A549 (cell line): ENCODE measurements at regions not wholly inside any gene's neighbourhood (a gene's known extent, or its start where the extent isn't known, plus 50 kb on each side); places are given as distances from the start of the nearest gene placed in this dataset.
A peak's percentile ranks its signal among the peaks of the same experiment; 100 is the strongest.

Experiments
- ATAC-seq, 2 experiments: fragments of 200-7000 bp in 1 of 2; fragments of >200 bp in 1 of 2; cut with Nextera tagmentation in 1 of 2; cut with Tn5 transposase in 1 of 2; 3 replicates each; pipeline versions ENCODE4 v1.8.0 to v1.9.1; 2018 to 2020; ENCODE audit warnings: mild to moderate bottlenecking in 1 of 2, moderate library complexity in 1 of 2
- CTCF ChIA-PET: fragments of 300-600 bp; sonication (Branson Sonifier 250); formaldehyde crosslinking; extraction: SDS; loops from one replicate; lab custom pipeline; 2021; ENCODE audit warnings: antibody characterized with exemption, inconsistent platforms; lab: Yijun Ruan, JAX
- POLR2A ChIA-PET: fragments of 350-600 bp; formaldehyde crosslinking; extraction: SDS; loops from one replicate; lab custom pipeline; 2021; ENCODE audit warnings: antibody characterized with exemption, inconsistent platforms; lab: Yijun Ruan, JAX
- DNase-seq, 2 experiments: peaks; one replicate each; pipeline versions ENCODE4 v3.0.0 to v3.0.0-alpha.2; 2011 to 2016; ENCODE audit warnings: low read depth in 1 of 2, low spot score in 1 of 2
- FAIRE-seq: peaks from 2 replicates; lab custom pipeline; 2011; peaks lifted over from hg19 to GRCh38; lab: Jason Lieb, UNC
- H3K27ac ChIP-seq, 2 experiments: fragments of >200 bp; sonication (Bioruptor Twin); formaldehyde crosslinking; 3 replicates each; pipeline ENCODE4 v1.5.1; 2016 to 2017
- H3K4me1 ChIP-seq: fragments of >200 bp; sonication (Bioruptor Twin); formaldehyde crosslinking; 3 replicates; pipeline ENCODE4 v1.6.1; 2016
- H3K4me2 ChIP-seq: fragments of >200 bp; sonication (Bioruptor Twin); formaldehyde crosslinking; 3 replicates; pipeline ENCODE4 v1.6.1; 2016
- H3K4me3 ChIP-seq: fragments of >200 bp; sonication (Bioruptor Twin); formaldehyde crosslinking; 3 replicates; pipeline ENCODE4 v1.5.1; 2016
- H3K9me3 ChIP-seq: fragments of >200 bp; sonication (Bioruptor Twin); formaldehyde crosslinking; 3 replicates; pipeline ENCODE4 v1.6.1; 2016
- BHLHE40 ChIP-seq: IDR thresholded peaks from 2 replicates; pipeline ENCODE4 v1.6.1; 2012; ENCODE audit warnings: low read depth, low read length, inconsistent platforms
- CBX8 ChIP-seq: fragments of 200-600 bp; sonication (generic); IDR thresholded peaks from 2 replicates; pipeline ENCODE4 v1.6.1; 2016
- CHD4 ChIP-seq: fragments of 200-600 bp; sonication (generic); IDR thresholded peaks from 2 replicates; pipeline ENCODE4 v1.6.1; 2016; ENCODE audit warnings: antibody characterized with exemption, mild to moderate bottlenecking, borderline replicate concordance
- EHF ChIP-seq: fragments of 250-450 bp; sonication (Bioruptor Pico); IDR thresholded peaks from 2 replicates; pipeline ENCODE4 v1.5.0; 2020; ENCODE audit warnings: mild to moderate bottlenecking
- ESRRA ChIP-seq: fragments of 150-350 bp; IDR thresholded peaks from 2 replicates; pipeline ENCODE4 v1.6.1; 2014; ENCODE audit warnings: mild to moderate bottlenecking, low read length, borderline replicate concordance
- FOSB ChIP-seq: fragments of 250-450 bp; sonication (Bioruptor Pico); IDR thresholded peaks from 2 replicates; pipeline ENCODE4 v1.5.0; 2020; ENCODE audit warnings: mild to moderate bottlenecking, moderate library complexity
- FOSL2 ChIP-seq, 2 experiments: fragments of 450-650 bp in 1 of 2; fragments of >200 bp in 1 of 2; sonication (Bioruptor Twin) in 1 of 2; formaldehyde crosslinking; IDR thresholded peaks; 2 replicates each; pipeline versions ENCODE4 v1.5.0 to v1.6.1; 2016 to 2020; ENCODE audit warnings: mild to moderate bottlenecking in 1 of 2, moderate library complexity in 1 of 2
- HDAC2 ChIP-seq: fragments of 200-600 bp; sonication (generic); IDR thresholded peaks from 2 replicates; pipeline ENCODE4 v1.6.1; 2016
- HEYL ChIP-seq: fragments of 250-450 bp; sonication (Bioruptor Pico); IDR thresholded peaks from 2 replicates; pipeline ENCODE4 v1.8.0; 2021; ENCODE audit warnings: mild to moderate bottlenecking, moderate library complexity
- HOXB5 ChIP-seq: fragments of 250-450 bp; sonication (Bioruptor Pico); IDR thresholded peaks from 2 replicates; pipeline ENCODE4 v1.5.0; 2020; ENCODE audit warnings: mild to moderate bottlenecking, moderate library complexity
- JUNB ChIP-seq: fragments of >200 bp; sonication (Bioruptor Twin); formaldehyde crosslinking; IDR thresholded peaks from 2 replicates; pipeline ENCODE4 v1.6.1; 2016
- KDM5A ChIP-seq: fragments of 200-600 bp; sonication (generic); IDR thresholded peaks from 2 replicates; pipeline ENCODE4 v1.6.1; 2016; ENCODE audit warnings: antibody characterized with exemption, mild to moderate bottlenecking
- MAFK ChIP-seq: fragments of 450-650 bp; IDR thresholded peaks from 2 replicates; pipeline ENCODE4 v1.6.1; 2014; ENCODE audit not compliant: partially characterized antibody
- MAZ ChIP-seq: fragments of 150-350 bp; IDR thresholded peaks from 2 replicates; pipeline ENCODE4 v1.6.1; 2014; ENCODE audit warnings: antibody characterized with exemption, low read depth, low read length, borderline replicate concordance
- MYC ChIP-seq: IDR thresholded peaks from 2 replicates; pipeline ENCODE4 v1.6.1; 2012; ENCODE audit warnings: mild to moderate bottlenecking, inconsistent platforms, low read length, improper control_type of control experiment, borderline replicate concordance
- NR3C1 ChIP-seq: fragments of >200 bp; sonication (Bioruptor Twin); formaldehyde crosslinking; IDR thresholded peaks from 3 replicates; pipeline ENCODE4 v1.6.1; 2017
- RARB ChIP-seq: fragments of 250-450 bp; sonication (Bioruptor Pico); IDR thresholded peaks from 2 replicates; pipeline ENCODE4 v1.8.0; 2021; ENCODE audit warnings: mild to moderate bottlenecking, moderate library complexity
- SREBF2 ChIP-seq: fragments of 450-650 bp; IDR thresholded peaks from 2 replicates; pipeline ENCODE4 v1.6.1; 2014; ENCODE audit warnings: mild to moderate bottlenecking, moderate library complexity
- TP53 ChIP-seq: fragments of 250-450 bp; sonication (Bioruptor Pico); IDR thresholded peaks from 2 replicates; pipeline ENCODE4 v1.5.0; 2021; ENCODE audit warnings: mild to moderate bottlenecking, moderate library complexity
- ZNF302 ChIP-seq: fragments of 250-450 bp; sonication (Bioruptor Pico); IDR thresholded peaks from 2 replicates; pipeline ENCODE4 v1.9.0; 2021; ENCODE audit warnings: inconsistent platforms, mild to moderate bottlenecking, moderate library complexity
- ZSCAN20 ChIP-seq: fragments of 250-450 bp; sonication (Bioruptor Pico); IDR thresholded peaks from 2 replicates; pipeline ENCODE4 v1.8.0; 2022; ENCODE audit warnings: mild to moderate bottlenecking, moderate library complexity
- WGBS: methylation state at CpG from one replicate; pipeline ENCODE4 v1.1.6; 2017; ENCODE audit errors: missing lambda C conversion rate; 5-methylcytosine and 5-hydroxymethylcytosine counted together
- TF ChIP-seq, protein P1 (sequence below): fragments of 200-600 bp; sonication (generic); IDR thresholded peaks from 2 replicates; pipeline ENCODE4 v1.6.1; 2016; ENCODE audit warnings: antibody characterized with exemption, mild to moderate bottlenecking, moderate library complexity
- TF ChIP-seq, protein P2 (sequence below): fragments of 250-450 bp; sonication (Bioruptor Pico); IDR thresholded peaks from 2 replicates; pipeline ENCODE4 v1.5.0; 2021; ENCODE audit warnings: mild to moderate bottlenecking, moderate library complexity, borderline replicate concordance
- TF ChIP-seq, protein P3 (sequence below): IDR thresholded peaks from 2 replicates; pipeline ENCODE4 v1.6.1; 2012; ENCODE audit warnings: low read depth, borderline replicate concordance
- TF ChIP-seq, protein P4 (sequence below): fragments of >200 bp; sonication (Bioruptor Twin); formaldehyde crosslinking; IDR thresholded peaks from 3 replicates; pipeline ENCODE4 v1.6.1; 2016

DNA sequence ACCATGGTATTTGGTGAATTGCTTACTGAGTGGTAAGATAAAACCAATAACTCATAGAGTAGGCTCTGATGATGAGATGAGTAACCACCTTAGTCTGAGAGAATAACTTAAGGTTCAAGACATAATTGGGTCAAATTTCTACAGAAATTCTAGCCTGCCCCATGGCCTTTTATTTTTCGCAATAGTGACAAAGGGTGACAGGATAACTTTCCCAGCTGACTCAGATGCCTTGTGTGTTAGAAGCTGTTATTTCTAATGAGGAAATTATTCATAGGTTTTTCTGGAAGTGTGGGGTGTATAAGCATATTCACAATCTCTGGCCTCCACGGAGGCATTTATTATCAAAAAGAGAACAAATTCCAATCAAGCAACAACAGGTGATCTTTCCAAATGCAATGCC, 159.0 kb downstream of the NUP35 start (continued):
- TF ChIP-seq, protein P1, sequence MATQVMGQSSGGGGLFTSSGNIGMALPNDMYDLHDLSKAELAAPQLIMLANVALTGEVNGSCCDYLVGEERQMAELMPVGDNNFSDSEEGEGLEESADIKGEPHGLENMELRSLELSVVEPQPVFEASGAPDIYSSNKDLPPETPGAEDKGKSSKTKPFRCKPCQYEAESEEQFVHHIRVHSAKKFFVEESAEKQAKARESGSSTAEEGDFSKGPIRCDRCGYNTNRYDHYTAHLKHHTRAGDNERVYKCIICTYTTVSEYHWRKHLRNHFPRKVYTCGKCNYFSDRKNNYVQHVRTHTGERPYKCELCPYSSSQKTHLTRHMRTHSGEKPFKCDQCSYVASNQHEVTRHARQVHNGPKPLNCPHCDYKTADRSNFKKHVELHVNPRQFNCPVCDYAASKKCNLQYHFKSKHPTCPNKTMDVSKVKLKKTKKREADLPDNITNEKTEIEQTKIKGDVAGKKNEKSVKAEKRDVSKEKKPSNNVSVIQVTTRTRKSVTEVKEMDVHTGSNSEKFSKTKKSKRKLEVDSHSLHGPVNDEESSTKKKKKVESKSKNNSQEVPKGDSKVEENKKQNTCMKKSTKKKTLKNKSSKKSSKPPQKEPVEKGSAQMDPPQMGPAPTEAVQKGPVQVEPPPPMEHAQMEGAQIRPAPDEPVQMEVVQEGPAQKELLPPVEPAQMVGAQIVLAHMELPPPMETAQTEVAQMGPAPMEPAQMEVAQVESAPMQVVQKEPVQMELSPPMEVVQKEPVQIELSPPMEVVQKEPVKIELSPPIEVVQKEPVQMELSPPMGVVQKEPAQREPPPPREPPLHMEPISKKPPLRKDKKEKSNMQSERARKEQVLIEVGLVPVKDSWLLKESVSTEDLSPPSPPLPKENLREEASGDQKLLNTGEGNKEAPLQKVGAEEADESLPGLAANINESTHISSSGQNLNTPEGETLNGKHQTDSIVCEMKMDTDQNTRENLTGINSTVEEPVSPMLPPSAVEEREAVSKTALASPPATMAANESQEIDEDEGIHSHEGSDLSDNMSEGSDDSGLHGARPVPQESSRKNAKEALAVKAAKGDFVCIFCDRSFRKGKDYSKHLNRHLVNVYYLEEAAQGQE = no peak
- TF ChIP-seq MYC (no peak), MAFK (no peak)
- TF ChIP-seq, all 56 proteins: peak for 0

DNA sequence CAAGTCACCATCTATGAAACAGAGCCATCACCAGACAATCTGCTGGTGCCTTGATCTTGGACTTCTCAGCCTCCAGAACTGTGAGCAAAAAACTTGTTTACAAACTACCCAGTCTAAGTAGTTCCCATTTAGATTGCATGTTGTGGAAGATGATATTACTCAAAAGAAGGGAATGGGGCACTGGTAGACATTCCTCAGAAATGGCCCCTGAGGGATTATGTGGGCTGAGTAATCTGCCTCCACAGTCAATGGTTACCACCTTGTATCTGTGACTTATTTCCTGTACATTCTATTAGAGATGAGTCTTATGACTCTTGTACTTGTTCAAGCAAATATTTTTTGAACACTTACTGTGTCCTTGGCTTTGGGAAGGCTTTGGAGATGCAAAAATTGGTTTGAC, 160.4 kb downstream of the NUP35 start:
- Histone ChIP-seq H3K4me2 (no peak overlapping the region), H3K4me3 (no peak overlapping the region), H3K27ac (no peak overlapping the region), H3K4me1 (0 out of 3 replicates have a peak, but pooled peaks cover 5% of the 10 kb centered on the region), H3K9me3 (no peaks in the 10 kb centered on the region)
- POLR2A ChIA-PET = no interaction called here
- DNase-seq (peak in 1 of 2 experiments; percentile 20), FAIRE-seq (no peak), ATAC-seq (peak; percentile 62 to 76)
- CTCF ChIA-PET = no interaction called here
- TF ChIP-seq HOXB5 (CRISPR knock-in tag) = no peak
- TF ChIP-seq CBX8 = no peak
- TF ChIP-seq JUNB = 0 out of 2 replicates have a peak, but pooled peaks have one; percentile 15
- TF ChIP-seq SREBF2 = no peak
- no peak for TF ChIP-seq HDAC2
- TF ChIP-seq FOSL2 (IDR thresholded peaks at IDR 0.05) = no peak
- no peak for TF ChIP-seq FOSL2 (CRISPR knock-in tag; IDR thresholded peaks at IDR 0.05)
- TF ChIP-seq CHD4 = no peak

DNA sequence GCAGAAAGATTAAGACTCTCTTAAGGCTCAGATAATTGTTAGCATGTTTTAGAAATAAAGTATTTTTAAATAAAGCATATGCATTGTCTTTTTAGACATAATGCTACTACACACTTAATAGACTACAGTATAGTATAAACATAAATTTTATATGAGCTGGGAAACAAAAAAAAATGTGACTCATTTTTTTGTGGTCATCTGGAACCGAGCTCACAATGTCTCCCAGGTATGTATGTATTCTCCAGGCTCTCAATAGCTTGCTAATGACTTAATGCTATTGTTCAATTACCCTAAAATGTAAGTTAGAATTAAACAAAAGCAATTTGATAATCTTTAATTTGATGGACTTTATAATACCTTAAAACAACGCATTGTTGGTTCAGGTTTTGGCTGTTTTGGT, 167.2 kb downstream of the NUP35 start:
- CTCF ChIA-PET = no interaction called here

DNA sequence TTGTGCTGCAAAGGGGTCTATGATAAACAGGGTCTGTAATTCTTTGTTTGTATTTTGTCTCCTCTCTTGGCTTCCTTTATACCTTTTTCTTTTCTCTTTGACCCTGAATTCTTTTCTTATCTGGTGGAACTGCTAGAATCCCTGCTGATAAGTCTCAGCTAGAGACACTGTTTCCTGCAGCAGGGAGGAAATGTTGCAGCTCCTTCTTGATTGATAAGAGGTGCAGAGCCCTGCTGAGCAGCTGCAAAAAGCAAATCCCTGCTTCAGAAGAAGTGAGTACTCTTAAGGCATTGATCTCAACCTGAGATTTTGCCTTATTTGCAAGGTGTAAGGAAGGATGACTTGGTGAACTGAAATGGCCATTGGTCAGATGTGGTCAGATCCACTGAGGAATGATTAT, 167.8 kb downstream of the NUP35 start:
- ChIA-PET CTCF (no interaction called here), POLR2A (no interaction called here)
- Histone ChIP-seq H3K9me3 (no peaks in the 10 kb centered on the region), H3K4me2 (no peak overlapping the region), H3K4me1 (no peaks in the 10 kb centered on the region), H3K4me3 (no peak overlapping the region), H3K27ac (no peak overlapping the region)
- DNase-seq = no peak
- no peak for ATAC-seq
- TF ChIP-seq NR3C1 (no peak), EHF (CRISPR knock-in tag) (no peak), ZSCAN20 (CRISPR knock-in tag) (no peak), HDAC2 (no peak), MAFK (no peak), KDM5A (no peak), TP53 (CRISPR knock-in tag) (no peak), ZNF302 (CRISPR knock-in tag) (no peak)
- TF ChIP-seq, protein P2, sequence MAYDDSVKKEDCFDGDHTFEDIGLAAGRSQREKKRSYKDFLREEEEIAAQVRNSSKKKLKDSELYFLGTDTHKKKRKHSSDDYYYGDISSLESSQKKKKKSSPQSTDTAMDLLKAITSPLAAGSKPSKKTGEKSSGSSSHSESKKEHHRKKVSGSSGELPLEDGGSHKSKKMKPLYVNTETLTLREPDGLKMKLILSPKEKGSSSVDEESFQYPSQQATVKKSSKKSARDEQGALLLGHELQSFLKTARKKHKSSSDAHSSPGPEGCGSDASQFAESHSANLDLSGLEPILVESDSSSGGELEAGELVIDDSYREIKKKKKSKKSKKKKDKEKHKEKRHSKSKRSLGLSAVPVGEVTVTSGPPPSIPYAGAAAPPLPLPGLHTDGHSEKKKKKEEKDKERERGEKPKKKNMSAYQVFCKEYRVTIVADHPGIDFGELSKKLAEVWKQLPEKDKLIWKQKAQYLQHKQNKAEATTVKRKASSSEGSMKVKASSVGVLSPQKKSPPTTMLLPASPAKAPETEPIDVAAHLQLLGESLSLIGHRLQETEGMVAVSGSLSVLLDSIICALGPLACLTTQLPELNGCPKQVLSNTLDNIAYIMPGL (CRISPR knock-in tag) = no peak
- FAIRE-seq = no peak

More for the DNA sequence above, 167.2 kb downstream of the NUP35 start:
- Histone ChIP-seq H3K27ac (no peak overlapping the region), H3K9me3 (no peaks in the 10 kb centered on the region), H3K4me2 (no peak overlapping the region), H3K4me1 (0 out of 3 replicates have a peak, but pooled peaks cover 4% of the 10 kb centered on the region), H3K4me3 (no peak overlapping the region)
- POLR2A ChIA-PET = no interaction called here
- no peak for TF ChIP-seq RARB
- no peak for TF ChIP-seq CBX8
- TF ChIP-seq ZSCAN20 (CRISPR knock-in tag) = no peak
- TF ChIP-seq BHLHE40 = no peak
- TF ChIP-seq, protein P3, sequence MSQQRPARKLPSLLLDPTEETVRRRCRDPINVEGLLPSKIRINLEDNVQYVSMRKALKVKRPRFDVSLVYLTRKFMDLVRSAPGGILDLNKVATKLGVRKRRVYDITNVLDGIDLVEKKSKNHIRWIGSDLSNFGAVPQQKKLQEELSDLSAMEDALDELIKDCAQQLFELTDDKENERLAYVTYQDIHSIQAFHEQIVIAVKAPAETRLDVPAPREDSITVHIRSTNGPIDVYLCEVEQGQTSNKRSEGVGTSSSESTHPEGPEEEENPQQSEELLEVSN = no peak
- no peak for TF ChIP-seq MAZ
- TF ChIP-seq ESRRA = no peak
- no peak for TF ChIP-seq HEYL
- TF ChIP-seq ZNF302 (CRISPR knock-in tag) = no peak
- no peak for TF ChIP-seq FOSB (CRISPR knock-in tag)
- TF ChIP-seq, protein P4, sequence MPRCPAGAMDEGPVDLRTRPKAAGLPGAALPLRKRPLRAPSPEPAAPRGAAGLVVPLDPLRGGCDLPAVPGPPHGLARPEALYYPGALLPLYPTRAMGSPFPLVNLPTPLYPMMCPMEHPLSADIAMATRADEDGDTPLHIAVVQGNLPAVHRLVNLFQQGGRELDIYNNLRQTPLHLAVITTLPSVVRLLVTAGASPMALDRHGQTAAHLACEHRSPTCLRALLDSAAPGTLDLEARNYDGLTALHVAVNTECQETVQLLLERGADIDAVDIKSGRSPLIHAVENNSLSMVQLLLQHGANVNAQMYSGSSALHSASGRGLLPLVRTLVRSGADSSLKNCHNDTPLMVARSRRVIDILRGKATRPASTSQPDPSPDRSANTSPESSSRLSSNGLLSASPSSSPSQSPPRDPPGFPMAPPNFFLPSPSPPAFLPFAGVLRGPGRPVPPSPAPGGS = no peak
- WGBS = 53% methylated on average over 2 of the region's 2 CpGs
- DNase-seq (no peak), FAIRE-seq (no peak), ATAC-seq (no peak)
